Lower lobe of right lung (tissue), 2 donors: ENCODE measurements at regions not wholly inside any gene's neighbourhood (a gene's known extent, or its start where the extent isn't known, plus 50 kb on each side); places are given as distances from the start of the nearest gene placed in this dataset.
A peak's percentile ranks its signal among the peaks of the same experiment; 100 is the strongest.

Experiments
- ATAC-seq, 2 donors: fragments of 200-7000 bp; cut with Tn5 transposase; one replicate each; pipeline ENCODE4 v1.9.1; 2020 to 2022; ENCODE audit warnings: mild to moderate bottlenecking in 2 of 2, moderate library complexity in 2 of 2
- DNase-seq: peaks from one replicate; pipeline ENCODE4 v3.0.0-alpha.2; 2020
- H3K27ac ChIP-seq: fragments of 200-600 bp; one replicate; pipeline ENCODE4 v1.8.0; 2022
- H3K27me3 ChIP-seq: fragments of 200-600 bp; one replicate; pipeline ENCODE4 v1.8.0; 2022; ENCODE audit warnings: low read depth
- H3K36me3 ChIP-seq: fragments of 200-600 bp; one replicate; pipeline ENCODE4 v1.8.0; 2022; ENCODE audit warnings: mild to moderate bottlenecking
- H3K4me1 ChIP-seq: fragments of 200-600 bp; one replicate; pipeline ENCODE4 v1.8.0; 2022
- H3K4me3 ChIP-seq: fragments of 200-600 bp; one replicate; pipeline ENCODE4 v1.8.0; 2022; ENCODE audit warnings: mild to moderate bottlenecking
- H3K9me3 ChIP-seq: fragments of 200-600 bp; one replicate; pipeline ENCODE4 v1.8.0; 2022
- CTCF ChIP-seq: fragments of 200-600 bp; IDR thresholded peaks from one replicate; pipeline ENCODE4 v1.8.0; 2022; ENCODE audit warnings: antibody characterized with exemption, mild to moderate bottlenecking
- intact Hi-C: fragments of 100-400 bp; cut with DNase I; formaldehyde crosslinking; loops from one replicate; pipeline ENCODE4 v1.11.0; 2022
- donor health status: DM: no; HTN: yes; CAD: no; lungs with severe emphysema.

- H3K4me1 ChIP-seq, result peaks cover 9% of the 10 kb centered on the region
- H3K27ac ChIP-seq, result no peak overlapping the region
- ATAC-seq (peak; percentile 49 to 75), DNase-seq (no peak)
- intact Hi-C loops, result no loop called here
- no peaks in the 10 kb centered on the region for H3K36me3 ChIP-seq
- no peak for TF ChIP-seq CTCF
- no peak overlapping the region for H3K4me3 ChIP-seq
- no peaks in the 10 kb centered on the region for H3K27me3 ChIP-seq
- H3K9me3 ChIP-seq, result no peaks in the 10 kb centered on the region
Observed at GRCh38 chr18:10261344-10262276, 192.8 kb upstream of the APCDD1 start.

GRCh38 chr18:10262566-10262965 is 191.9 kb upstream of the APCDD1 start:
- DNase-seq (no peak), ATAC-seq (no peak)
- Histone ChIP-seq H3K4me3 (no peak overlapping the region), H3K27me3 (no peaks in the 10 kb centered on the region), H3K4me1 (peaks cover 9% of the 10 kb centered on the region), H3K36me3 (no peaks in the 10 kb centered on the region), H3K27ac (no peak overlapping the region), H3K9me3 (no peaks in the 10 kb centered on the region)
- TF ChIP-seq CTCF, result no peak
- intact Hi-C loops, result no loop called here

- Histone ChIP-seq H3K27me3 (no peaks in the 10 kb centered on the region), H3K4me1 (peaks cover 22% of the 10 kb centered on the region), H3K9me3 (no peaks in the 10 kb centered on the region), H3K27ac (no peak overlapping the region), H3K4me3 (no peak overlapping the region), H3K36me3 (no peaks in the 10 kb centered on the region)
- TF ChIP-seq CTCF, result no peak
- intact Hi-C loops, result no loop called here
- no peak for ATAC-seq
- no peak for DNase-seq
Observed at GRCh38 chr18:10264260-10264659, 190.2 kb upstream of the APCDD1 start.

GRCh38 chr18:10265560-10266333 is 188.7 kb upstream of the APCDD1 start:
- TF ChIP-seq CTCF, result no peak
- intact Hi-C loops, result no loop called here
- Histone ChIP-seq H3K27ac (no peak overlapping the region), H3K4me1 (peaks cover 33% of the 10 kb centered on the region), H3K36me3 (no peaks in the 10 kb centered on the region), H3K4me3 (no peak overlapping the region), H3K27me3 (no peaks in the 10 kb centered on the region), H3K9me3 (no peaks in the 10 kb centered on the region)
- ATAC-seq, result peak; percentile 27 to 38
- DNase-seq, result no peak

GRCh38 chr18:10266334-10266590 is 188.2 kb upstream of the APCDD1 start:
- Histone ChIP-seq H3K27me3 (no peaks in the 10 kb centered on the region), H3K27ac (no peak overlapping the region), H3K4me1 (peaks cover 32% of the 10 kb centered on the region), H3K9me3 (no peaks in the 10 kb centered on the region), H3K4me3 (no peak overlapping the region), H3K36me3 (no peaks in the 10 kb centered on the region)
- intact Hi-C loops, result no loop called here
- TF ChIP-seq CTCF, result no peak
- ATAC-seq, result no peak
- DNase-seq, result no peak
